H1 (cell line): ENCODE measurements at regions not wholly inside any gene's neighbourhood (a gene's known extent, or its start where the extent isn't known, plus 50 kb on each side); places are given as distances from the start of the nearest gene placed in this dataset.

Experiments used
- CEBPB ChIP-seq: IDR thresholded peaks from 2 replicates; pipeline ENCODE4 v1.6.1; 2012; ENCODE audit warnings: low read depth, low read length
- CHD1 ChIP-seq: IDR thresholded peaks from 2 replicates; pipeline ENCODE4 v1.6.1; 2012; ENCODE audit warnings: low read depth, low read length, improper control_type of control experiment
- CREB1 ChIP-seq: IDR thresholded peaks from 2 replicates; pipeline ENCODE4 v1.6.1; 2012; ENCODE audit warnings: inconsistent platforms
- EZH2 ChIP-seq: fragments of 200-600 bp; sonication (generic); IDR thresholded peaks from 2 replicates; pipeline ENCODE4 v1.7.1; 2012; ENCODE audit warnings: low read depth, mild to moderate bottlenecking, moderate library complexity, low read length, inconsistent platforms; ENCODE audit not compliant: severe bottlenecking
- GTF2F1 ChIP-seq: IDR thresholded peaks from 2 replicates; pipeline ENCODE4 v1.6.1; 2012; ENCODE audit warnings: low read depth, low read length, improper control_type of control experiment, borderline replicate concordance
- POLR2A ChIP-seq, 2 experiments: IDR thresholded peaks; 1 replicate in 1 of 2; 2 replicates in 1 of 2; pipeline ENCODE4 v1.6.1; 2011; ENCODE audit warnings: low read depth in 2 of 2, low read length in 2 of 2, mild to moderate bottlenecking in 2 of 2; ENCODE audit errors: control extremely low read depth in 1 of 2
- POLR2AphosphoS5 ChIP-seq: IDR thresholded peaks from 2 replicates; pipeline ENCODE4 v1.6.1; 2011; ENCODE audit warnings: low read depth, low read length
- RFX5 ChIP-seq: IDR thresholded peaks from 2 replicates; pipeline ENCODE4 v1.6.1; 2011; ENCODE audit warnings: low read depth, low read length, improper control_type of control experiment, borderline replicate concordance
- TF ChIP-seq, protein P1 (sequence below), 3 experiments: IDR thresholded peaks; 1 replicate in 2 of 3; 2 replicates in 1 of 3; pipeline versions ENCODE4 v1.5.1 to v1.6.1; 2011; ENCODE audit warnings: low read length in 3 of 3, mild to moderate bottlenecking in 3 of 3, inconsistent platforms in 2 of 3, low read depth in 1 of 3, moderate library complexity in 1 of 3; ENCODE audit not compliant: insufficient read depth in 1 of 3; ENCODE audit errors: control extremely low read depth in 1 of 3

DNA sequence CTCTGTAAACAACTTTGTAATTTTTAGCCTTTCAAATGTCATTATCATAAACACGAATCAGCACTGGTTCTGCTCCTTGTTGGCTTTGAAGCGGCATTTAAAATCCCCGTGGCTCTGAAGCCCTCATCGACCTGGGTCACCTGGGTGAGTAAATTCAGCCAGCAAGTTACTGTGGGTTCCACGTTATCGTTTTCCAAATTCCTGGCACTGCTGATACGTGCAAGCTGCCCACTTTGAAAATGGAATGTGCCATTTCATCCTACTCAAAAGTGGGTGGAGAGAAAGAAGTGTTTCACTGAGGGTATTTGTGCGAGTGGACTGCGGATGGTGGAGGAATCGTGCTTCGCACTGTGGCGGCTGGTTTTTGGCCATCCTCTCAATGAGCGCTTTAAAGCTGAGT, 281.7 kb downstream of the KLF6 start:
- TF ChIP-seq RFX5 = no peak
- TF ChIP-seq, protein P1, sequence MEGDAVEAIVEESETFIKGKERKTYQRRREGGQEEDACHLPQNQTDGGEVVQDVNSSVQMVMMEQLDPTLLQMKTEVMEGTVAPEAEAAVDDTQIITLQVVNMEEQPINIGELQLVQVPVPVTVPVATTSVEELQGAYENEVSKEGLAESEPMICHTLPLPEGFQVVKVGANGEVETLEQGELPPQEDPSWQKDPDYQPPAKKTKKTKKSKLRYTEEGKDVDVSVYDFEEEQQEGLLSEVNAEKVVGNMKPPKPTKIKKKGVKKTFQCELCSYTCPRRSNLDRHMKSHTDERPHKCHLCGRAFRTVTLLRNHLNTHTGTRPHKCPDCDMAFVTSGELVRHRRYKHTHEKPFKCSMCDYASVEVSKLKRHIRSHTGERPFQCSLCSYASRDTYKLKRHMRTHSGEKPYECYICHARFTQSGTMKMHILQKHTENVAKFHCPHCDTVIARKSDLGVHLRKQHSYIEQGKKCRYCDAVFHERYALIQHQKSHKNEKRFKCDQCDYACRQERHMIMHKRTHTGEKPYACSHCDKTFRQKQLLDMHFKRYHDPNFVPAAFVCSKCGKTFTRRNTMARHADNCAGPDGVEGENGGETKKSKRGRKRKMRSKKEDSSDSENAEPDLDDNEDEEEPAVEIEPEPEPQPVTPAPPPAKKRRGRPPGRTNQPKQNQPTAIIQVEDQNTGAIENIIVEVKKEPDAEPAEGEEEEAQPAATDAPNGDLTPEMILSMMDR (IDR thresholded peaks at IDR 0.05; ENCODE audit: control extremely low read depth in 1 of 3, insufficient read depth in 1 of 3, low read depth in 1 of 3, low read length in 3 of 3) = no peak
- no peak for TF ChIP-seq CREB1
- no peak for TF ChIP-seq POLR2A (IDR thresholded peaks at IDR 0.05; ENCODE audit: control extremely low read depth in 1 of 2, low read depth in 2 of 2, low read length in 2 of 2)
- TF ChIP-seq CEBPB = no peak
- TF ChIP-seq POLR2AphosphoS5 = no peak
- no peak for TF ChIP-seq GTF2F1
- TF ChIP-seq EZH2 = no peak
- no peak for TF ChIP-seq CHD1
